K562 (cell line): ENCODE measurements at regions not wholly inside any gene's neighbourhood (a gene's known extent, or its start where the extent isn't known, plus 50 kb on each side); places are given as distances from the start of the nearest gene placed in this dataset.

Experiments
- ATAC-seq: fragments of 200-7000 bp; cut with Tn5 transposase; 3 replicates; pipeline ENCODE4 v1.9.1; 2020; ENCODE audit warnings: moderate library complexity
- BruUV-seq: library from RNA; stranded (reverse); fragments of 400-500 nt; replicated peaks from 2 replicates; lab custom pipeline; 2021; lab: Mats Ljungman, UMichigan
- CTCF ChIA-PET: fragments of 300-600 bp; formaldehyde crosslinking; extraction: SDS; loops from one replicate; lab custom pipeline; 2021; ENCODE audit warnings: low intra/inter-chr PET ratio; lab: Yijun Ruan, JAX
- POLR2A ChIA-PET: fragments of 300-600, 350-650 bp; sonication (Branson Sonifier 250); formaldehyde crosslinking; extraction: SDS; loops from one replicate; lab custom pipeline; 2021; ENCODE audit warnings: antibody characterized with exemption, inconsistent platforms; lab: Yijun Ruan, JAX
- DNase-seq, 4 experiments: peaks; one replicate each; pipeline versions ENCODE4 v3.0.0 to v3.0.0-alpha.2; 2011 to 2018; ENCODE audit warnings: low spot score in 3 of 4, mixed read lengths in 3 of 4; ENCODE audit errors: extremely low read depth in 1 of 4
- FAIRE-seq: peaks from 2 replicates; lab custom pipeline; 2011; peaks lifted over from hg19 to GRCh38; lab: Jason Lieb, UNC
- H2AFZ ChIP-seq: 2 replicates; pipeline ENCODE4 v1.6.0; 2011; ENCODE audit warnings: low read depth, low read length, control low read depth, inconsistent platforms
- H3K27ac ChIP-seq: fragments of 200-600 bp; 3 replicates; pipeline ENCODE4 v1.8.0; 2011; ENCODE audit warnings: low read depth, mild to moderate bottlenecking, control low read depth, inconsistent platforms, low read length, moderate library complexity, mixed read lengths; ENCODE audit errors: extremely low read depth
- H3K27me3 ChIP-seq, 2 experiments: fragments of 300-600 bp in 1 of 2; 2 replicates in 1 of 2; 3 replicates in 1 of 2; pipeline versions ENCODE4 v1.6.0 to v1.8.0; 2011; ENCODE audit warnings: inconsistent platforms in 2 of 2, low read length in 2 of 2, mild to moderate bottlenecking in 1 of 2, mixed read lengths in 1 of 2, moderate library complexity in 1 of 2; ENCODE audit not compliant: control insufficient read depth in 2 of 2, insufficient read depth in 2 of 2
- H3K36me3 ChIP-seq: fragments of 300-600 bp; 3 replicates; pipeline ENCODE4 v1.8.0; 2011; ENCODE audit warnings: mild to moderate bottlenecking, low read length, inconsistent platforms; ENCODE audit not compliant: control insufficient read depth, insufficient read depth
- H3K4me1 ChIP-seq, 2 experiments: fragments of 200-600 bp in 1 of 2; replicated peaks in 1 of 2; 2 replicates in 1 of 2; 3 replicates in 1 of 2; pipeline versions ENCODE4 v1.5.1 to v1.8.0; 2011; ENCODE audit warnings: inconsistent platforms in 2 of 2, low read length in 2 of 2, mild to moderate bottlenecking in 1 of 2, mixed read lengths in 1 of 2, moderate library complexity in 1 of 2; ENCODE audit not compliant: control insufficient read depth in 2 of 2, insufficient read depth in 2 of 2
- H3K4me2 ChIP-seq: 2 replicates; pipeline ENCODE4 v1.6.1; 2011; ENCODE audit warnings: low read length, control low read depth, inconsistent platforms, mixed read lengths; ENCODE audit not compliant: insufficient read depth
- H3K4me3 ChIP-seq: fragments of 200-600 bp; sonication (generic), shearing (Covaris generic); 2 replicates; pipeline ENCODE4 v1.5.1; 2016; ENCODE audit warnings: control low read depth, inconsistent platforms
- H3K79me2 ChIP-seq: fragments of 200-600 bp; 3 replicates; pipeline ENCODE4 v1.8.0; 2011; ENCODE audit warnings: low read length, inconsistent platforms; ENCODE audit not compliant: control insufficient read depth, insufficient read depth
- H3K9ac ChIP-seq, 2 experiments: 2 replicates each; pipeline versions ENCODE4 v1.6.0 to v1.6.1; 2011; ENCODE audit warnings: low read depth in 2 of 2, low read length in 2 of 2, control low read depth in 1 of 2, inconsistent platforms in 1 of 2, mild to moderate bottlenecking in 1 of 2, mixed read lengths in 1 of 2; ENCODE audit not compliant: insufficient read depth in 1 of 2
- H3K9me1 ChIP-seq: one replicate; pipeline ENCODE4 v1.6.0; 2011; ENCODE audit warnings: inconsistent platforms, mild to moderate bottlenecking, low read length, moderate library complexity; ENCODE audit not compliant: control insufficient read depth, insufficient read depth
- H3K9me3 ChIP-seq: replicated peaks from 2 replicates; pipeline ENCODE4 v1.5.1; 2011; ENCODE audit warnings: low read depth, low read length, inconsistent platforms; ENCODE audit not compliant: control insufficient read depth, insufficient read depth
- H4K20me1 ChIP-seq: replicated peaks from 2 replicates; pipeline ENCODE4 v1.6.1; 2011; ENCODE audit warnings: low read length, inconsistent platforms, mixed read lengths; ENCODE audit not compliant: control insufficient read depth, insufficient read depth
- ADNP ChIP-seq: fragments of 200-800 bp; sonication (Bioruptor generic); IDR thresholded peaks from 2 replicates; pipeline ENCODE4 v1.6.1; 2016; ENCODE audit warnings: missing genetic modification characterization, missing compliant biosample characterization
- BRD4 ChIP-seq: fragments of 200-600 bp; sonication (generic); IDR thresholded peaks from 2 replicates; pipeline ENCODE4 v1.6.1; 2017; ENCODE audit warnings: inconsistent platforms
- CBX2 ChIP-seq: fragments of 200-600 bp; sonication (generic); IDR thresholded peaks from one replicate; pipeline ENCODE4 v1.6.1; 2012; ENCODE audit warnings: mild to moderate bottlenecking, low read length, inconsistent platforms; ENCODE audit not compliant: insufficient read depth, poor library complexity, severe bottlenecking
- CHCHD3 ChIP-seq: fragments of 250-450 bp; sonication (Bioruptor Pico); IDR thresholded peaks from 2 replicates; pipeline ENCODE4 v2.1.2; 2022; ENCODE audit warnings: mild to moderate bottlenecking
- CTBP1 ChIP-seq: fragments of 450-650 bp; IDR thresholded peaks from 2 replicates; pipeline ENCODE4 v1.6.1; 2016; ENCODE audit warnings: borderline replicate concordance
- DNMT1 ChIP-seq: fragments of 450-650 bp; IDR thresholded peaks from 2 replicates; pipeline ENCODE4 v1.6.1; 2016; ENCODE audit warnings: antibody characterized with exemption, mild to moderate bottlenecking
- GABPB1 ChIP-seq: sonication (generic); formaldehyde crosslinking; IDR thresholded peaks from 2 replicates; pipeline ENCODE4 v1.8.0; 2022; ENCODE audit warnings: mild to moderate bottlenecking, missing genetic modification reagents
- HEY1 ChIP-seq: fragments of 250-450 bp; sonication (Bioruptor Pico); IDR thresholded peaks from 2 replicates; pipeline ENCODE4 v1.5.0; 2020; ENCODE audit warnings: mild to moderate bottlenecking, moderate library complexity, borderline replicate concordance
- KHSRP ChIP-seq: fragments of 450-650 bp; IDR thresholded peaks from 2 replicates; pipeline ENCODE4 v1.6.1; 2017
- RFX5 ChIP-seq: IDR thresholded peaks from 2 replicates; pipeline ENCODE4 v1.6.1; 2011; ENCODE audit warnings: low read depth, mild to moderate bottlenecking, improper control_type of control experiment, low read length
- TFAM ChIP-seq: fragments of 250-450 bp; sonication (Bioruptor Pico); conservative IDR thresholded peaks from 2 replicates; pipeline ENCODE4 v1.5.0; 2021; ENCODE audit warnings: mild to moderate bottlenecking, moderate library complexity
- XRCC5 ChIP-seq: fragments of 200-400 bp; formaldehyde crosslinking; IDR thresholded peaks from 2 replicates; pipeline ENCODE4 v1.6.1; 2017; ENCODE audit warnings: low read depth, mild to moderate bottlenecking, low read length
- ZNF184 ChIP-seq: sonication (generic); formaldehyde crosslinking; IDR thresholded peaks from 2 replicates; pipeline ENCODE4 v1.5.0; 2020; ENCODE audit warnings: missing genetic modification reagents
- ZNF696 ChIP-seq: fragments of 250-450 bp; sonication (Bioruptor Pico); conservative IDR thresholded peaks from 2 replicates; pipeline ENCODE4 v1.4.0; 2020; ENCODE audit warnings: mild to moderate bottlenecking, moderate library complexity
- ZNF77 ChIP-seq: fragments of 250-450 bp; sonication (Bioruptor Pico); IDR thresholded peaks from 2 replicates; pipeline ENCODE4 v1.5.0; 2020
- ZSCAN29 ChIP-seq: fragments of 450-650 bp; IDR thresholded peaks from 2 replicates; pipeline ENCODE4 v1.6.1; 2017
- WGBS: fragments of 100-300 bp; shearing (Covaris generic); methylation state at CpG from one replicate; pipeline ENCODE4 v1.1.6; 2016; ENCODE audit warnings: low coverage, mixed read lengths; ENCODE audit not compliant: insufficient coverage; ENCODE audit errors: missing lambda C conversion rate; 5-methylcytosine and 5-hydroxymethylcytosine counted together
- in situ Hi-C: fragments of 300-500 bp; cut with MboI; formaldehyde crosslinking; loops from 4 replicates; pipeline ENCODE4 v1.15.0; 2018; ENCODE audit warnings: inconsistent platforms, mixed read lengths
- intact Hi-C: fragments of 100-400 bp; cut with micrococcal nuclease; formaldehyde crosslinking; loops from 2 replicates; pipeline ENCODE4 v1.14.2; 2022
- TF ChIP-seq, protein P1 (sequence below): fragments of 250-450 bp; sonication (Bioruptor Pico); IDR thresholded peaks from 2 replicates; pipeline ENCODE4 v1.5.0; 2021; ENCODE audit warnings: mild to moderate bottlenecking, moderate library complexity

GRCh38 chr2:222372993-222373392 lies 51.4 kb upstream of the SGPP2 start:
- H3K27me3 ChIP-seq = no peaks in the 10 kb centered on the region
- H4K20me1 ChIP-seq = no peaks in the 10 kb centered on the region
- TF ChIP-seq HEY1 (CRISPR knock-in tag) (no peak), ZNF696 (CRISPR knock-in tag) (no peak), ADNP (tag) (no peak), BRD4 (no peak), TFAM (CRISPR knock-in tag) (no peak), ZNF77 (CRISPR knock-in tag) (no peak), CBX2 (no peak), KHSRP (no peak), ZNF184 (CRISPR knock-in tag) (no peak), RFX5 (no peak), CTBP1 (no peak), DNMT1 (no peak), XRCC5 (no peak), ZSCAN29 (no peak), GABPB1 (CRISPR knock-in tag) (no peak), CHCHD3 (CRISPR knock-in tag) (no peak)
- TF ChIP-seq, protein P1, sequence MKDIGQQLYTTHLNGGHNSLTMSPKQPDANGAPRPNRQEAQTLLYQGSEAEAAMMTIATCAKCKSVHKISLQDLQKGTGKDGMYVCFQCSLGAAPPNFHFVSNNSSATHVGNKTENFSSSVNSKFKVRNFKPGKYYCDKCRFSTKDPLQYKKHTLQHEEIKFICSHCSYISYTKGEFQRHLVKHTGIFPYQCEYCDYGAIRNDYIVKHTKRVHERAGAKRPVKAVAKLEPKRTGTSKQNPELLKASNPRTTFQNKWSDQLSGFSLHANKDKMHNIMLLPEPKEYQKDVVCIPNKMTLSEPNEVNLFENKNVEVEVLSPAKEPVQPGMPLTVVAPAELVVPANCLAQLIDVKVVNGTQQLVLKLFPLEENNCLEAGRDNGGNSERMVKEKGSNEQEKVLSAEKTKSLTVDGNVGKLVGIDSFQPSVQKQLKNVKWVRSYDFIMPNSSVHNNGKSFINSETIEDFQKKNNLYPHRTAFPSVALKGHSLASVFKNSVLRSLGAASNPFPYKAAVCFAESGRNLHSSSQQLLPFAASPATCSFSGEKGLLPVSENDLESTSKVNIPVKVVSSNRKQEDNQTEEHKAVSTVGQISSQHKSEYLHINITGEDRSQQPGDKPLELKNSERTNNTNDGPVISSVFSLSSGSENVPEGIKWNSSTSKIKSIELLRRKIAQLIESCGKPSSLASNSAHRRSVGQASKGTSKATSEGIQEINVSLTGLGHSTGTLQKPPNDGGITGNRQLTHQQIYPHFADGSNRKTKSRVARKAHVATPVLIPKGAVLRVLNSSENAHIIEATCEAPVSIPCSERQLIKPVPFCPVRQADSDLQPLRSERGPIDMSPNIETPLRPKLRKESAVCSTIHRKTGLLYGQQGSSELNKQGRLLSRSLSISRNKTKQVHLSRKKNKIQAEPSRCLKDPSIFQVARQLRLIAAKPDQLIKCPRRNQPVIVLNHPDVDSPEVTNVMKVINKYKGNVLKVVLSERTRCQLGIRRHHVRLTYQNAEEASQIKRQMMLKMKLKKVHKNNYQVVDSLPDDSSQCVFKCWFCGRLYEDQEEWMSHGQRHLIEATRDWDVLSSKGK (CRISPR knock-in tag) = no peak
- TF ChIP-seq, all 486 proteins: peak for 0
- Histone ChIP-seq H3K79me2 (no peaks in the 10 kb centered on the region), H3K36me3 (no peaks in the 10 kb centered on the region), H3K9me1 (no peaks in the 10 kb centered on the region), H3K27ac (no peak overlapping the region), H2AFZ (no peak overlapping the region), H3K9me3 (no peaks in the 10 kb centered on the region), H3K4me3 (no peak overlapping the region), H3K4me1 (no peaks in the 10 kb centered on the region), H3K4me2 (no peak overlapping the region), H3K9ac (no peak overlapping the region)
- ATAC-seq (no peak), FAIRE-seq (no peak), DNase-seq (no peak)
- POLR2A ChIA-PET = no interaction called here
- no TSS peak for BruUV-seq
- intact Hi-C loops = no loop called here
- CTCF ChIA-PET = no interaction called here
- in situ Hi-C loops = no loop called here
- 0% methylated on average over 3 of the region's 3 CpGs for WGBS
